ENCODE measurements at regions not wholly inside any gene's neighbourhood (a gene's known extent, or its start where the extent isn't known, plus 50 kb on each side); places are given as distances from the start of the nearest gene placed in this dataset.
A peak's percentile ranks its signal among the peaks of the same experiment; 100 is the strongest.

GRCh38 chr2:20516291-20516645 lies 69.4 kb downstream of the RHOB start:
- no peak for TF ChIP-seq CTCF (IDR thresholded peaks at IDR 0.05)
- ATAC-seq (no peak), FAIRE-seq (no peak), DNase-seq (no peak)
- Histone ChIP-seq H3K4me1 (no peaks in the 10 kb centered on the region), H3K9me3 (no peaks in the 10 kb centered on the region), H3K27me3 (no peaks in the 10 kb centered on the region), H3K36me3 (no peaks in the 10 kb centered on the region), H3K27ac (peak overlapping the region; percentile 43 to 79 (median 69)), H3K4me3 (no peak overlapping the region)
- WGBS, 2 donors = 75 to 76% methylated on average over 2 of the region's 2 CpGs
- intact Hi-C loops (cut with DNase I) = no loop called here

- no peak for TF ChIP-seq CTCF (IDR thresholded peaks at IDR 0.05)
- H3K27me3 ChIP-seq = no peaks in the 10 kb centered on the region
- H3K27ac ChIP-seq = peak overlapping the region; percentile 43 to 79 (median 69)
- H3K36me3 ChIP-seq = no peaks in the 10 kb centered on the region
- no peak overlapping the region for H3K4me3 ChIP-seq
- no peaks in the 10 kb centered on the region for H3K4me1 ChIP-seq
- intact Hi-C loops (cut with DNase I) = no loop called here
- no peaks in the 10 kb centered on the region for H3K9me3 ChIP-seq
- DNase-seq = peak in 2 of 6 donors; percentile 33 to 52
- FAIRE-seq = no peak
- 51 to 55% methylated on average over 10 of the region's 10 CpGs for WGBS, 2 donors
- ATAC-seq = peak; percentile 61 to 85 (median 70)
Measured at GRCh38 chr2:20516646-20517341, 69.9 kb downstream of the RHOB start.

GRCh38 chr2:20519309-20519708 lies 72.4 kb downstream of the RHOB start:
- WGBS, 2 donors = 94 to 100% methylated on average over 3 of the region's 3 CpGs
- Histone ChIP-seq H3K36me3 (no peaks in the 10 kb centered on the region), H3K27ac (no peak overlapping the region), H3K4me3 (no peak overlapping the region), H3K27me3 (no peaks in the 10 kb centered on the region), H3K9me3 (no peaks in the 10 kb centered on the region), H3K4me1 (no peaks in the 10 kb centered on the region)
- DNase-seq = peak in 1 of 6 donors; percentile 17
- intact Hi-C loops (cut with DNase I) = no loop called here
- FAIRE-seq = no peak
- ATAC-seq = no peak
- no peak for TF ChIP-seq CTCF (IDR thresholded peaks at IDR 0.05)

- no peaks in the 10 kb centered on the region for H3K9me3 ChIP-seq
- no peaks in the 10 kb centered on the region for H3K27me3 ChIP-seq
- H3K27ac ChIP-seq = no peak overlapping the region
- no peak overlapping the region for H3K4me3 ChIP-seq
- H3K36me3 ChIP-seq = no peaks in the 10 kb centered on the region
- intact Hi-C loops (cut with DNase I) = no loop called here
- FAIRE-seq = no peak
- no peaks in the 10 kb centered on the region for H3K4me1 ChIP-seq
- no peak for ATAC-seq
- WGBS, 2 donors = 84 to 92% methylated on average over 10 of the region's 10 CpGs
- peak in 1 of 6 donors; percentile 20 for DNase-seq
- no peak for TF ChIP-seq CTCF (IDR thresholded peaks at IDR 0.05)
Measured at GRCh38 chr2:20520128-20520527, 73.3 kb downstream of the RHOB start.

- H3K27ac ChIP-seq = no peak overlapping the region
- FAIRE-seq (no peak), ATAC-seq (no peak), DNase-seq (no peak)
- no peaks in the 10 kb centered on the region for H3K4me1 ChIP-seq
- TF ChIP-seq CTCF (IDR thresholded peaks at IDR 0.05) = no peak
- no peaks in the 10 kb centered on the region for H3K36me3 ChIP-seq
- H3K27me3 ChIP-seq = no peaks in the 10 kb centered on the region
- intact Hi-C loops (cut with DNase I) = no loop called here
- 73 to 76% methylated on average over 4 of the region's 4 CpGs for WGBS, 2 donors
- H3K4me3 ChIP-seq = no peak overlapping the region
- H3K9me3 ChIP-seq = no peaks in the 10 kb centered on the region
Measured at GRCh38 chr2:20521193-20521592, 74.3 kb downstream of the RHOB start.
